ENCODE measurements at regions not wholly inside any gene's neighbourhood (a gene's known extent, or its start where the extent isn't known, plus 50 kb on each side); places are given as distances from the start of the nearest gene placed in this dataset.

DNA sequence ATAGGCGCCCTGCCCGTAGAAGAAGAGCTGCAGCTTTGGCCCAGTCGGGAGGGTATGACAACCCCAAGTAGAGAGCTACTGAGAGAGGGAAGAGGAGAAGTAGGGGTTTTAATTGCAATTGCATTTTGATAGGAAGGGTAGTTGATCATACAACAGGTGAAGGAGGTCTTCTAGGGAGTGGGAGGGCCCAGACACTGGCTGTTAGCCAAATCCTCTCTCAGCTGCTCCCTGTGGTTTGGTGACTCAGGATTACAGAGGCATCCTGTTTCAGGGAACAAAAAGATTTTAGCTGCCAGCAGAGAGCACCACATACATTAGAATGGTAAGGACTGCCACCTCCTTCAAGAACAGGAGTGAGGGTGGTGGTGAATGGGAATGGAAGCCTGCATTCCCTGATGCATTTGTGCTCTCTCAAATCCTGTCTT lies 408.9 kb upstream of the THBS1 start:
- no peak overlapping the region for H3K4me3 ChIP-seq (ENCODE audit: low read depth, low read length)
- TF ChIP-seq, protein P1, sequence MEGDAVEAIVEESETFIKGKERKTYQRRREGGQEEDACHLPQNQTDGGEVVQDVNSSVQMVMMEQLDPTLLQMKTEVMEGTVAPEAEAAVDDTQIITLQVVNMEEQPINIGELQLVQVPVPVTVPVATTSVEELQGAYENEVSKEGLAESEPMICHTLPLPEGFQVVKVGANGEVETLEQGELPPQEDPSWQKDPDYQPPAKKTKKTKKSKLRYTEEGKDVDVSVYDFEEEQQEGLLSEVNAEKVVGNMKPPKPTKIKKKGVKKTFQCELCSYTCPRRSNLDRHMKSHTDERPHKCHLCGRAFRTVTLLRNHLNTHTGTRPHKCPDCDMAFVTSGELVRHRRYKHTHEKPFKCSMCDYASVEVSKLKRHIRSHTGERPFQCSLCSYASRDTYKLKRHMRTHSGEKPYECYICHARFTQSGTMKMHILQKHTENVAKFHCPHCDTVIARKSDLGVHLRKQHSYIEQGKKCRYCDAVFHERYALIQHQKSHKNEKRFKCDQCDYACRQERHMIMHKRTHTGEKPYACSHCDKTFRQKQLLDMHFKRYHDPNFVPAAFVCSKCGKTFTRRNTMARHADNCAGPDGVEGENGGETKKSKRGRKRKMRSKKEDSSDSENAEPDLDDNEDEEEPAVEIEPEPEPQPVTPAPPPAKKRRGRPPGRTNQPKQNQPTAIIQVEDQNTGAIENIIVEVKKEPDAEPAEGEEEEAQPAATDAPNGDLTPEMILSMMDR (IDR thresholded peaks at IDR 0.05; ENCODE audit: low read depth, low read length): peak; percentile 49
- in situ Hi-C loops (cut with HindIII; ENCODE audit: low sequenced_read_pairs): no loop called here
- peak; percentile 97 for DNase-seq (ENCODE audit: low read depth, low spot score)

DNA sequence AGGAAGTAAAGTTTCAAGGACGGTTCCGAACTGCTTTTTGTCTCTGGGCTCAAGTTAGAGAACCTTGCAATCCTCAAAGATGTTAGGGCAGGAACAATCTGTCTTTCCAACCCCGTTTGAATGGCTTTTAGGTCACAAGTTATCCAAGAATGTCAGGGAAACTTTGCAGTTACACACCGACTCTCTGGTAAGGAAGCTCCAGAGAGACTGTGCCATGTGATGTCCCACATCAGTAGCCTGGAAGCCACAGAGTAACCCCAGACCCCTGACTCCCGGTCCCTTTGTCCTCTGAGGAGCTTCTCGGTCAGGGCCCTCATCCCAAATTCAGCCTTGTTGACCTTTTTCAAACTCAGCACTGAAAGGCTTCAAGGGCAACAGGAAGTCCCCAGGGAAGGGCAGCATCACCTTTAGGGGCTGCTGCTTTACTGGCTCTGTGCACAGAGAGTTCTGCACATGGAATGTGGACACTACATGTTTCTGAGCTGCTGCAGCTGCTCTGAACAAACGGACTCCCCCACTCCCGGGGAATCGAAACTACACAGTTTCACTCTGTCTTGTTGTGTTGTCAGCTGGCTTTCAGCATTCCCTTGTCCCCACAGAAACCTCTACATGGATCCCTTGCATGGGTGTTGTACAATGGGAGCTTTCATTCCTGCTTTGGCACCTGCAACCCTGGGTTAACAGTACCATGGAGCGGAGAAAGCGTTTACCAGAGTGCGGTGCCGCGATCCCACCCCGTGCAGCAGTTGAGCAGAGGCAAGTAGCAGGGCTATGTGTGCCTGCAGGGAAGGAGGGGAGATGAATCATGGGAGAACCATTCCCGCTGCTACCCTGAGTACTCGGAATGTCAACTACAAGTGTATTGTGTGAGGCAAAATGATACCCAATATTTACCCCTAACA lies 408.2 kb upstream of the THBS1 start:
- DNase-seq (ENCODE audit: low read depth, low spot score): peak; percentile 77
- in situ Hi-C loops (cut with HindIII; ENCODE audit: low sequenced_read_pairs): no loop called here
- H3K4me3 ChIP-seq (ENCODE audit: low read depth, low read length): no peak overlapping the region
- TF ChIP-seq, protein P1 (IDR thresholded peaks at IDR 0.05; ENCODE audit: low read depth, low read length): no peak

DNA sequence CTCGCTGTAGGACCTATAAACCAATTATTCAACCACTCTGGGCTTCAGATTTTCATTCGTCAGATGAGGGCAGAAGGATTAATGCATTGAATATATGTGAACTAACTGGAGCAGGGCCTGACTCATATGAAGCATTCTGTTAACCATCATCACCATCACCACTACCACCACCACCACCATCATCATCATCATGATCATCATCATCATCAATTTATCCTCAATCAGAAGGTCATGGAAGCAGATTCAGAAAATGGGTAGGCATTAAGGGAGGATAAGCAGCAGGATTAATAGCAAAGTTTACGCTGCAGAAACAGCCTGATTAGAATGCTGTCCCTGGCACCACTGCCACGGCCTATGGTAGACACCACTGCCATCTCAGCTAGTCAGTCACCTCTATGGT lies 407.5 kb upstream of the THBS1 start:
- H3K4me3 ChIP-seq (ENCODE audit: low read depth, low read length): no peak overlapping the region
- in situ Hi-C loops (cut with HindIII; ENCODE audit: low sequenced_read_pairs): no loop called here

DNA sequence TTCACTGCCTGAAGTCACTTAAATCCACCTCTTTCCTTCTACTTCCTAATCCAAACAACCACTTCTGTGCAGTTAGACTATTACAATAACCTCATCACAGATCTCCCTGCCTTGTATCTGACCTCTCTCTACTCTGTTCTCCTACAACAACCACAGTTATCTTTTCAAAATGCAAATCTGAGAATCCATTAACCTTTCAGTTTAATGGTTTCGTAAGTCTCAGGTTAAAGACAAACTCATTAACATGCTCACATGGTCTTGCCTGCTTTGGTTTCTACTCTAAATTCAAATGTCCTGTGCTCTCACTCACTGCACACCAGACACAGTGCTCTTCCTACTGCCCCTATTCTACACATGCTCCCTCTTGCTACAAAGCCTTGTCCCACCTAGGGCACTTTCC lies 406.5 kb upstream of the THBS1 start:
- no peak overlapping the region for H3K4me3 ChIP-seq (ENCODE audit: low read depth, low read length)
- DNase-seq (ENCODE audit: low read depth, low spot score): no peak
- TF ChIP-seq, protein P1 (IDR thresholded peaks at IDR 0.05; ENCODE audit: low read depth, low read length): no peak
- in situ Hi-C loops (cut with HindIII; ENCODE audit: low sequenced_read_pairs): no loop called here

More for the DNA sequence above, 407.5 kb upstream of the THBS1 start:
- DNase-seq (ENCODE audit: low read depth, low spot score): no peak
- TF ChIP-seq, protein P1 (IDR thresholded peaks at IDR 0.05; ENCODE audit: low read depth, low read length): no peak

DNA sequence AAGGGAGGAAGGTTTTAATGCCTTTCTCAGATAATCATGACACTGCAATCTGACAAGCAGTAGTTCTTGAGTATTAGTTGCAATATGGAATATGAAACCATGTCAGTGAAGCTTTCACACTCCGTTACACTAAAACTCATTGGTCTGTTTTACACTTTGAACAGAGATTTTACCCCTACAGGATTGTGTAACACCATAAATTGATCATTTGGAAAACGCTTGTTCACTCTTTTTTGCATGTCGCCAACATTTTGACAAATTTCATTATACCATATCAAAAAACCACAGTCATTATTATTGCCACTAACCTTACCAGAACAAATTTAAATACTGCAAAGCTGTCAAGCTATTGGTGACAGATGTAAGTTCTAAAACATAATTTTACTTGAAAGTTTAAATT lies 404.8 kb upstream of the THBS1 start:
- no peak overlapping the region for H3K4me3 ChIP-seq (ENCODE audit: low read depth, low read length)
- TF ChIP-seq, protein P1 (IDR thresholded peaks at IDR 0.05; ENCODE audit: low read depth, low read length): no peak
- DNase-seq (ENCODE audit: low read depth, low spot score): no peak
- in situ Hi-C loops (cut with HindIII; ENCODE audit: low sequenced_read_pairs): no loop called here

DNA sequence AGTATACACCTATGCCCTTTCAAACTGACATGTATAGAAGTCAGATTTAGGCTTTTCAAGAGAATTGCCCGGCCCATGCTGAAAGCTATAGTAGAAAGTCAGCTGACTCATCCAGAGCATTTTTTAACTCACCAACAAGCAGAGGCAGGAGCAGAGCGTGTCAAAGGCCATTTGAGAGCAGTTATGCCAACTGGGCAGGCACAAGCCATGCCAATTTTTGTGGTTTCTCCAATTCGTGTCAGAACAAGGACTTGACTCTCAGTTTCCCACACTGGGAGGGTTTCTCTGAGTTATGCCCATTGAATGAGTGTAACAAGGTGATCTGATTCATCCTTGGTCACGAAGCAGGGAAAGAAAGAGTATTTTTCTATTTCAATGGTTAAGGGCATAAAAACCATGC lies 403.3 kb upstream of the THBS1 start:
- H3K4me3 ChIP-seq (ENCODE audit: low read depth, low read length): no peak overlapping the region
- in situ Hi-C loops (cut with HindIII; ENCODE audit: low sequenced_read_pairs): no loop called here
- TF ChIP-seq, protein P1 (IDR thresholded peaks at IDR 0.05; ENCODE audit: low read depth, low read length): no peak
- DNase-seq (ENCODE audit: low read depth, low spot score): no peak

Measured in astrocyte of the spinal cord (primary cell).